ENCODE measurements at regions not wholly inside any gene's neighbourhood (a gene's known extent, or its start where the extent isn't known, plus 50 kb on each side); places are given as distances from the start of the nearest gene placed in this dataset.

DNA sequence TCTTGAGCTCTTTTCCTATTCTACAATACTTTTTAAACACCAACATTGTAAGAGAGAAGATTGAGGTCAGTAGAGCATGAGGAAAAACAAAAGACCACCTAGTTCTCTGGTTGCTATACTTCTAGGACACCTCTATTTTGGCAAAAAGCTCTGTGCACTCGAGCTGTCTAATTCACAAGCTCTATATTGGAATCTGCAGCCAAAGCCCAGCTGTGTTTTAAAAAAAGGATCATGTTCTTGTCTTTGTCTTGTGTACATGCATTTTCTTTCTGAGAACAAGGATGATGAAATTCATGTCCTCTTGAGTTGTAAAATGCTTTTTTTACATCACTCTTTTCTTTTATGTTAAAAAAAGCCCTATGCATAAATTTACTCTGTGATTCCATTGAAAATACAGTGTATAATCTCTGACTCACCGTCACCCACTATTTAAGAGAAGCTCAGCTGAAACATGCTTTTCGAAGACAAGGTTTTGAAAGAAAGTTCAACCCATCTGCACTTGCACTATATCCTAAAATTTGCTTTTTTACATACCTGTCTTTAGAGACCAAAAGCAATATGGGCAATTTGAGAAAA is 215.5 kb upstream of the VSTM2A start:
- no peaks in the 10 kb centered on the region for H3K36me3 ChIP-seq (replicated peaks in 1 of 2; ENCODE audit: control insufficient read depth in 1 of 2, insufficient read depth in 2 of 2, low read length in 2 of 2)
- FAIRE-seq: no peak
- no peak overlapping the region for H3K4me3 ChIP-seq (replicated peaks in 1 of 3; ENCODE audit: insufficient read depth in 1 of 3, low read depth in 2 of 3, low read length in 3 of 3)
- H3K79me2 ChIP-seq (ENCODE audit: insufficient read depth, low read length): no peaks in the 10 kb centered on the region
- WGBS (ENCODE audit: low lambda C conversion rate): 1% methylated on average over 3 of the region's 3 CpGs
- ChIA-PET POLR2A (no interaction called here), CTCF (ENCODE audit: low intra/inter-chr PET ratio, low total read pairs) (no interaction called here)
- H3K4me1 ChIP-seq (ENCODE audit: insufficient read depth, low read length): no peaks in the 10 kb centered on the region
- no peak overlapping the region for H3K4me2 ChIP-seq (ENCODE audit: low read depth, low read length)
- no peak overlapping the region for H3K27ac ChIP-seq (ENCODE audit: extremely low read length, insufficient read depth, low read length)
- H3K27me3 ChIP-seq (ENCODE audit: control insufficient read depth in 1 of 2, insufficient read depth in 2 of 2, low read length in 2 of 2): no peaks in the 10 kb centered on the region
- no peak overlapping the region for H3K9ac ChIP-seq (ENCODE audit: insufficient read depth, low read depth, low read length)
- DNase-seq (ENCODE audit: low spot score): no peak
- no peaks in the 10 kb centered on the region for H4K20me1 ChIP-seq (ENCODE audit: insufficient read depth, low read length)
- no TSS peak for BruUV-seq (replicated peaks)
- intact Hi-C loops (cut with micrococcal nuclease; ENCODE audit: unreplicated experiment): no loop called here
- TF ChIP-seq ZNF562 (CRISPR knock-in tag; IDR thresholded peaks at IDR 0.05; ENCODE audit: borderline replicate concordance) (no peak), PRPF4 (IDR thresholded peaks at IDR 0.05; ENCODE audit: low read depth, low read length, poor library complexity, severe bottlenecking) (no peak), SALL1 (CRISPR knock-in tag; IDR thresholded peaks at IDR 0.05) (no peak), ZNF337 (CRISPR knock-in tag; IDR thresholded peaks at IDR 0.05; ENCODE audit: borderline replicate concordance, low read depth) (no peak), HDAC6 (IDR thresholded peaks at IDR 0.05; ENCODE audit: low read depth, low read length) (no peak), ZNF136 (CRISPR knock-in tag; IDR thresholded peaks at IDR 0.05; ENCODE audit: low read depth) (no peak), ZNF629 (CRISPR knock-in tag; conservative IDR thresholded peaks at IDR 0.05) (no peak), ELF3 (CRISPR knock-in tag; IDR thresholded peaks at IDR 0.05) (no peak), ZNF883 (CRISPR knock-in tag; IDR thresholded peaks at IDR 0.05; ENCODE audit: not compliant biosample characterization) (no peak), GLI4 (CRISPR knock-in tag; IDR thresholded peaks at IDR 0.05; ENCODE audit: borderline replicate concordance) (no peak), TSC22D2 (CRISPR knock-in tag; IDR thresholded peaks at IDR 0.05; ENCODE audit: borderline replicate concordance) (no peak), RBFOX2 (IDR thresholded peaks at IDR 0.05; ENCODE audit: low read depth, low read length) (no peak), ZNF776 (CRISPR knock-in tag; IDR thresholded peaks at IDR 0.05) (no peak), MAFF (IDR thresholded peaks at IDR 0.05; ENCODE audit: low read depth, low read length) (no peak), THAP11 (CRISPR knock-in tag; IDR thresholded peaks at IDR 0.05) (no peak), NCOR1 (IDR thresholded peaks at IDR 0.05; ENCODE audit: borderline replicate concordance, low read length) (no peak), ZNF350 (CRISPR knock-in tag; IDR thresholded peaks at IDR 0.05; ENCODE audit: borderline replicate concordance, low read depth) (no peak), MTA1 (CRISPR knock-in tag; IDR thresholded peaks at IDR 0.05; ENCODE audit: borderline replicate concordance) (no peak), ZFP37 (CRISPR knock-in tag; IDR thresholded peaks at IDR 0.05; ENCODE audit: borderline replicate concordance) (no peak), SOX6 (IDR thresholded peaks at IDR 0.05) (no peak), SOX6 (CRISPR knock-in tag; IDR thresholded peaks at IDR 0.05) (no peak)
- no peak for ATAC-seq
- in situ Hi-C loops (cut with HindIII; ENCODE audit: extremely low pct_ligation_motif_present, low pct_unique_long_range_greater_than_20kb): no loop called here
- no peak overlapping the region for H2AFZ ChIP-seq (ENCODE audit: low read length)
- H3K9me3 ChIP-seq (ENCODE audit: low read length): peaks cover 54% of the 10 kb centered on the region
